HG03103 (cell line): ENCODE measurements at regions not wholly inside any gene's neighbourhood (a gene's known extent, or its start where the extent isn't known, plus 50 kb on each side); places are given as distances from the start of the nearest gene placed in this dataset.

Experiments
- ATAC-seq: cut with Tn5 transposase; IDR thresholded peaks from one replicate; pipeline ENCODE4 v1.9.1; 2021; ENCODE audit warnings: low read depth; ENCODE audit not compliant: unreplicated experiment

DNA sequence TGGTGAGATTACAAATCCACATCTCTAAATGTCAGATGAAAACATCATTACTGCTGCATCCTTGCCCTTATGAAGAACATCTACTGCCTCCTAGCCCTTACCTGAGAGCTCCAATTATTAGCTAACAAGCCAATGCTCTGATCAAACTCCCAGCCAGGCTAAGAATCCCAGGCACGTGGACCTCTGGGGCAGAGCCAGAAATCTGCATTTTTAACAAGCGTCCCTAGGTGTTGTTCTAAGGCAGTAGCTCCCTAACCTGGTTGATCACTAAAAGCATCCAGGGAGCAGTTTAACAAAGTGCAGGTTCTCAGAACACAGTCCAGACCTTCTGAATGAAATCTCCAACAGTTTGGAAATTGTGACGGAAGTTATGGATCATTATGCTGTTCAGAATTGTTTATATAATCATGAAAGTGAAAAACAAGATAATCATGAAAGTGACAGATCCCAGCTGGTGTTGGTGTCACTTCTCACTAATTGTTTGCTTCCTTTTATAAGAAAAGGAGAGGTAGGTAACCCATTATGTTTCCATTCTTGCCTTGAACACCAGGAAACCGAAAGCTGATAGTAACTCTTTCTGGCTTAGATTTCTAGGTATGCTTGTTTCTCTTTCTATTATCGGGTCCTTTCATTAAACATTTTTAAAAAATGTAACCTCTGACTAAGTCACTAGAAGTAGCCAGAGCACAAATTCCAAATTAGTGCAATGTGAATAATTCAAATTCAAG lies 216.5 kb upstream of the NR4A3 start:
- no peak for ATAC-seq

GRCh38 chr9:99606296-99606695 lies 215.4 kb upstream of the NR4A3 start:
- no peak for ATAC-seq

DNA sequence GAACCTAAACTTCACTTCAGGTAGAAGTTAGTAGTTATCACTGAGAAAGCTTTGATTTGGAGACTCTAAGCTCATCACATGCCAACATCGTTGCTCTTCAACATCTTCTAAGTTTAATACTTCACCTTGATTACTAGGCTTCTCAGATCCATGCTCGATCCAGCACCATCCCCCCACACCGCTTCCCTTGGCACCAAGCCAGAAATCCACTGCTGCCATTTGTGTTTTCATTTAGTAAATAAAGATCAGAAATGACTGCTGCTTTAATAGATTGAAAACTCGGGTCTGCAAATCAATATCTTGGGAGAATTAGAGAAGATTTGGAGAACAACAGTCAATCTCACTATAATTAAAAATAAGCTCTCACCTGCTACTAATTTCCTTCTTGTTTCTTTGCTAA lies 214.7 kb upstream of the NR4A3 start:
- ATAC-seq, result no peak

GRCh38 chr9:99607842-99608448 lies 213.7 kb upstream of the NR4A3 start:
- ATAC-seq, result no peak

DNA sequence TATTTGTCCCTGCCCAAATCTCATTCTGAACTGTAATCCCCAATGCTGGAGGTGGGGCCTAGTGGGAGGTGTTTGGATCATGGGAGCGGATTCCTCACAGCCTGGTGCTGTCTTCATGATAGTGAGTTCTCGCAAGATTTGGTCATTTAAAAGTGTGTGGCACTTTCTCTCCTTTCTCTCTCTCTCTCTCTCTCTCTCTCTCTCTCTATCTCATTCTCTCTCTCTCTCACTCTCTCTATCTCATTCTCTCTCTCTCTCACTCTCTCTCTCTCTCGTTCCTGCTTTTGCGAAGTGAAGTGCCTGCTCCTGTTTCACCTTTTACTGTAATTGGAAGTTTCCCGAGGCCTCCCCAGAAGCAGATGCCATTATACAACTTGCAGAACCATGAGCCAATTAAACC lies 207.3 kb upstream of the NR4A3 start:
- ATAC-seq, result no peak

GRCh38 chr9:99621040-99621439 lies 200.6 kb upstream of the NR4A3 start:
- no peak for ATAC-seq

- no peak for ATAC-seq
Observed at GRCh38 chr9:99622679-99623078, 199.0 kb upstream of the NR4A3 start.

DNA sequence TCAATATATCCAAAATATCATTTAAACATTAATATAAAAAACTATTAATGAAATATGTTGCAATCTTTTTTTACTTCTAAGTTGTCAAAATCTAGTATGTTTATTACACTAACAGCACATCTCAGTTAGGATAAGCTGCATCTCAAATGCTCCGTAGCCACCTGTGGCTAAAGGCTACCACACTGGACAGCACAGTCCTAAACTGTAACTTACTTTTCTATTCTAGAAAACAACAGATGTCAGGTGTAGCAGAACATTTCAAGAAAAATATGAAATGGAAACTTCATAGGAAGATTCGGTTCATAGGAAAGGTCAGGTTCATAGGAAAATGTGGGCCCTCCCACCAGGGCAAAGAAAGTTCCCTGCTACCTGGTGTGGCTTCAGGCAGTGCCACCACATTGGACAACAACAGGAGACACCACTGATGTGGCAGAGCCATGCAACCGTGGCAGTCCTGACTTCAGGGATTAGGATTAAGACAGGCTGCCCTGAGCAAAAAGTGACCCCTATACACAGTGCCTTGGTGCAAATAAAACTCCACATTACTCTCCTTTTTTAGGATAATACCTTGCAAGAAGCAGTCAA lies 197.8 kb upstream of the NR4A3 start:
- no peak for ATAC-seq

- no peak for ATAC-seq
Observed at GRCh38 chr9:99624499-99625233, 197.0 kb upstream of the NR4A3 start.

DNA sequence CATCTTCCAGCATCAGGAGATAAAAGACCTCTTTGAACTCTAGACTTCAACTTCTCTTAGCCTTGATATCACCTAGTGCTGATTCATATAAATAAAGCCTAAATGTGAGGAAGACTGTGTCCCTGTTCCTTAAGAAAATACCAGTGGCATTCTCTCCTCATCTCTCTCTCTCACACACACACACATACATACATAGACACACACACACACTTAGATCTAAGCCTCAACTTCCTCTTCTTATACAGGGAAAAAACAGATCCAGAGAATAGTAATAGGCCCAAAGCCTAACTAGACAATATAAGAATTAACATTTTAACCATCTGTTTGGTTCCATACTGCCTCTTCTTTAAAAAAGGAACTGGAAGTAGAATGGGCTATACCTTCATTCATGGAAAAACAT lies 195.3 kb upstream of the NR4A3 start:
- ATAC-seq, result no peak

GRCh38 chr9:99628285-99628684 lies 193.4 kb upstream of the NR4A3 start:
- ATAC-seq, result no peak

GRCh38 chr9:99628849-99629620 lies 192.7 kb upstream of the NR4A3 start:
- ATAC-seq, result no peak

DNA sequence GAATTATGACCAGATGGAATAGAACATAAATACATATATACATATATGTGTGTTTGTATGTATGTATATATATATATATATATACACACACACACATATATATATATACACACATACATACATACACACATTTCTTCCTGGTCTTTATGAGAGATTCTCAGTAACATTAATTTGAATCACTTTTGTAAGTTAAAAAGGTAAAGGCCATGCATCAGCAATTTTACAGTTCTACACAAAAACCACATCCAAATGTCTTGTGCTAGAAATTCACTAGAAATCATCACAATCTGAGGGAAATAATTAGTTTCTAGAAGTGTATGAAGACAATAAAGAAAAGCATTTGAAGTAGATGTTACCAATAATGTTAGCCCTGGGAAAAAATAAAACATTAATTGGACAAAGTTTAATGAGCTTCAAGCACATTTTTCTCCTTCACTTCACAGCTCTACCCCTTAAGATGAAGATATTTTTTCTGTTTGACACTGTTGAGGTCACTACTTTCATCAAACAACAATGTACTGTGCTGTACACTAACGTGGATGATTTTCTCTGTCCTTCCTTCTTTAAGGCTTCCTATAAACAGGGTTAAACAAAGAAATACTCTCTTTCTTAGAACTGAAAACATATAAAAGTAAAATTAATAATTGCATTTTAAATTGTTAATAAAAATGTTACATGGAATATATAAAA lies 189.2 kb upstream of the NR4A3 start:
- no peak for ATAC-seq

GRCh38 chr9:99633265-99633664 lies 188.4 kb upstream of the NR4A3 start:
- ATAC-seq, result no peak

GRCh38 chr9:99634186-99634585 lies 187.5 kb upstream of the NR4A3 start:
- no peak for ATAC-seq

- ATAC-seq, result no peak
Observed at GRCh38 chr9:99635032-99635431, 186.7 kb upstream of the NR4A3 start.

DNA sequence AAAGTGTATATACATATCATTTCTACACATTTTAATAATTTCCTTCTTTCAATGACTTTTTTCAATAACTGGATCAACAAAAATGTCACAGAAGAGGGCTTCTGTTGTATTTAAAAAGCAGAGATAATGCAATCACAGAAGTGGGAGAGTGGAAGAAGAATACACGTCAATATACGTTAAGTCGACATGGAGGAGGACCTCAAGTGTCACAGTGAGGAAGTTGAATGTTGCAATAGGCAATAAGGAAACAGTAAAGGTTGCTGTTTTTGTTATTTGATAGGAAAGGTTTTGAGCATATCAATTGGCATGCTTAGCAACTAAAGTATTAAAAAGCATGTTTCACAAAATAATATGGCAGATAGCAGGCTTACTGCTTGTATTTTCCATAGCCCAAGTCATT lies 184.0 kb upstream of the NR4A3 start:
- ATAC-seq, result no peak

- no peak for ATAC-seq
Observed at GRCh38 chr9:99638971-99639370, 182.7 kb upstream of the NR4A3 start.

- ATAC-seq, result no peak
Observed at GRCh38 chr9:99647604-99648003, 174.1 kb upstream of the NR4A3 start.

- ATAC-seq, result no peak
Observed at GRCh38 chr9:99650187-99650874, 171.4 kb upstream of the NR4A3 start.
